A549 (cell line): ENCODE measurements at regions not wholly inside any gene's neighbourhood (a gene's known extent, or its start where the extent isn't known, plus 50 kb on each side); places are given as distances from the start of the nearest gene placed in this dataset.
A peak's percentile ranks its signal among the peaks of the same experiment; 100 is the strongest.

Experiments used
- ATAC-seq, 2 experiments: fragments of 200-7000 bp in 1 of 2; fragments of >200 bp in 1 of 2; cut with Nextera tagmentation in 1 of 2; cut with Tn5 transposase in 1 of 2; 3 replicates each; pipeline versions ENCODE4 v1.8.0 to v1.9.1; 2018 to 2020; ENCODE audit warnings: mild to moderate bottlenecking in 1 of 2, moderate library complexity in 1 of 2
- CTCF ChIA-PET: fragments of 300-600 bp; sonication (Branson Sonifier 250); formaldehyde crosslinking; extraction: SDS; loops from one replicate; lab custom pipeline; 2021; ENCODE audit warnings: antibody characterized with exemption, inconsistent platforms; lab: Yijun Ruan, JAX
- POLR2A ChIA-PET: fragments of 350-600 bp; formaldehyde crosslinking; extraction: SDS; loops from one replicate; lab custom pipeline; 2021; ENCODE audit warnings: antibody characterized with exemption, inconsistent platforms; lab: Yijun Ruan, JAX
- DNase-seq, 2 experiments: peaks; one replicate each; pipeline versions ENCODE4 v3.0.0 to v3.0.0-alpha.2; 2011 to 2016; ENCODE audit warnings: low read depth in 1 of 2, low spot score in 1 of 2
- FAIRE-seq: peaks from 2 replicates; lab custom pipeline; 2011; peaks lifted over from hg19 to GRCh38; lab: Jason Lieb, UNC
- H3K27ac ChIP-seq, 2 experiments: fragments of >200 bp; sonication (Bioruptor Twin); formaldehyde crosslinking; 3 replicates each; pipeline ENCODE4 v1.5.1; 2016 to 2017
- H3K4me1 ChIP-seq: fragments of >200 bp; sonication (Bioruptor Twin); formaldehyde crosslinking; 3 replicates; pipeline ENCODE4 v1.6.1; 2016
- H3K4me2 ChIP-seq: fragments of >200 bp; sonication (Bioruptor Twin); formaldehyde crosslinking; 3 replicates; pipeline ENCODE4 v1.6.1; 2016
- H3K4me3 ChIP-seq: fragments of >200 bp; sonication (Bioruptor Twin); formaldehyde crosslinking; 3 replicates; pipeline ENCODE4 v1.5.1; 2016
- H3K9me3 ChIP-seq: fragments of >200 bp; sonication (Bioruptor Twin); formaldehyde crosslinking; 3 replicates; pipeline ENCODE4 v1.6.1; 2016
- CBX2 ChIP-seq: fragments of 200-600 bp; sonication (generic); IDR thresholded peaks from 2 replicates; pipeline ENCODE4 v1.6.1; 2016; ENCODE audit warnings: low read depth, mild to moderate bottlenecking, borderline replicate concordance
- CHD2 ChIP-seq: fragments of 150-350 bp; IDR thresholded peaks from 2 replicates; pipeline ENCODE4 v1.6.1; 2014; ENCODE audit warnings: low read length; ENCODE audit not compliant: partially characterized antibody
- E2F6 ChIP-seq: IDR thresholded peaks from 2 replicates; pipeline ENCODE4 v1.6.1; 2012; ENCODE audit warnings: low read depth, borderline replicate concordance
- EHF ChIP-seq: fragments of 250-450 bp; sonication (Bioruptor Pico); IDR thresholded peaks from 2 replicates; pipeline ENCODE4 v1.5.0; 2020; ENCODE audit warnings: mild to moderate bottlenecking
- ELK1 ChIP-seq: fragments of 150-350 bp; IDR thresholded peaks from 2 replicates; pipeline ENCODE4 v1.6.1; 2014; ENCODE audit warnings: low read depth, mild to moderate bottlenecking, low read length
- FOSL2 ChIP-seq, 2 experiments: fragments of 450-650 bp in 1 of 2; fragments of >200 bp in 1 of 2; sonication (Bioruptor Twin) in 1 of 2; formaldehyde crosslinking; IDR thresholded peaks; 2 replicates each; pipeline versions ENCODE4 v1.5.0 to v1.6.1; 2016 to 2020; ENCODE audit warnings: mild to moderate bottlenecking in 1 of 2, moderate library complexity in 1 of 2
- FOXS1 ChIP-seq: fragments of 250-450 bp; sonication (Bioruptor Pico); IDR thresholded peaks from 2 replicates; pipeline ENCODE4 v1.5.0; 2020; ENCODE audit warnings: mild to moderate bottlenecking, moderate library complexity
- GATA3 ChIP-seq: IDR thresholded peaks from 2 replicates; pipeline ENCODE4 v1.6.1; 2012; ENCODE audit warnings: borderline replicate concordance
- HDAC2 ChIP-seq: fragments of 200-600 bp; sonication (generic); IDR thresholded peaks from 2 replicates; pipeline ENCODE4 v1.6.1; 2016
- HMGXB4 ChIP-seq: fragments of 250-450 bp; sonication (Bioruptor Pico); IDR thresholded peaks from 2 replicates; pipeline ENCODE4 v1.5.0; 2021; ENCODE audit warnings: mild to moderate bottlenecking, moderate library complexity, borderline replicate concordance
- HOXA7 ChIP-seq: fragments of 250-450 bp; sonication (Bioruptor Pico); IDR thresholded peaks from 2 replicates; pipeline ENCODE4 v1.5.0; 2020; ENCODE audit warnings: mild to moderate bottlenecking, moderate library complexity
- HOXB5 ChIP-seq: fragments of 250-450 bp; sonication (Bioruptor Pico); IDR thresholded peaks from 2 replicates; pipeline ENCODE4 v1.5.0; 2020; ENCODE audit warnings: mild to moderate bottlenecking, moderate library complexity
- KDM1A ChIP-seq: fragments of 200-600 bp; sonication (generic); IDR thresholded peaks from 2 replicates; pipeline ENCODE4 v1.6.1; 2016; ENCODE audit warnings: low read depth, mild to moderate bottlenecking
- MAFK ChIP-seq: fragments of 450-650 bp; IDR thresholded peaks from 2 replicates; pipeline ENCODE4 v1.6.1; 2014; ENCODE audit not compliant: partially characterized antibody
- MAX ChIP-seq: IDR thresholded peaks from 2 replicates; pipeline ENCODE4 v1.6.1; 2012
- NPAS2 ChIP-seq: fragments of 250-450 bp; sonication (Bioruptor Pico); IDR thresholded peaks from 2 replicates; pipeline ENCODE4 v1.8.0; 2022; ENCODE audit warnings: mild to moderate bottlenecking, moderate library complexity, borderline replicate concordance
- NR3C1 ChIP-seq: fragments of >200 bp; sonication (Bioruptor Twin); formaldehyde crosslinking; IDR thresholded peaks from 3 replicates; pipeline ENCODE4 v1.6.1; 2017
- PHF8 ChIP-seq: fragments of 200-600 bp; sonication (generic); IDR thresholded peaks from 2 replicates; pipeline ENCODE4 v1.6.1; 2016; ENCODE audit warnings: low read depth, mild to moderate bottlenecking, antibody characterized with exemption, moderate library complexity, borderline replicate concordance
- POLR2A ChIP-seq: IDR thresholded peaks from 2 replicates; pipeline ENCODE4 v1.6.1; 2012; ENCODE audit warnings: mild to moderate bottlenecking, low read length
- POLR2AphosphoS2 ChIP-seq: conservative IDR thresholded peaks from 2 replicates; pipeline ENCODE4 v1.6.1; 2012; ENCODE audit warnings: low read length, improper control_type of control experiment, inconsistent platforms
- RAD21 ChIP-seq, 2 experiments: fragments of >200 bp in 1 of 2; sonication (Bioruptor Twin) in 1 of 2; formaldehyde crosslinking in 1 of 2; IDR thresholded peaks in 1 of 2; conservative IDR thresholded peaks in 1 of 2; 2 replicates in 1 of 2; 3 replicates in 1 of 2; pipeline ENCODE4 v1.6.1; 2012 to 2018; ENCODE audit warnings: inconsistent platforms in 1 of 2
- RARB ChIP-seq: fragments of 250-450 bp; sonication (Bioruptor Pico); IDR thresholded peaks from 2 replicates; pipeline ENCODE4 v1.8.0; 2021; ENCODE audit warnings: mild to moderate bottlenecking, moderate library complexity
- RFX5 ChIP-seq: fragments of 450-650 bp; IDR thresholded peaks from 2 replicates; pipeline ENCODE4 v1.7.1; 2014; ENCODE audit warnings: antibody characterized with exemption, mild to moderate bottlenecking, moderate library complexity
- SREBF2 ChIP-seq: fragments of 450-650 bp; IDR thresholded peaks from 2 replicates; pipeline ENCODE4 v1.6.1; 2014; ENCODE audit warnings: mild to moderate bottlenecking, moderate library complexity
- TFCP2L1 ChIP-seq: fragments of 250-450 bp; sonication (Bioruptor Pico); IDR thresholded peaks from 2 replicates; pipeline ENCODE4 v1.5.0; 2021; ENCODE audit warnings: mild to moderate bottlenecking
- ZC3H11A ChIP-seq: fragments of 450-650 bp; IDR thresholded peaks from 2 replicates; pipeline ENCODE4 v1.6.1; 2014; ENCODE audit warnings: antibody characterized with exemption, mild to moderate bottlenecking
- ZFP36 ChIP-seq: fragments of 450-650 bp; IDR thresholded peaks from 2 replicates; pipeline ENCODE4 v1.6.1; 2014; ENCODE audit warnings: borderline replicate concordance; ENCODE audit not compliant: partially characterized antibody
- ZNF302 ChIP-seq: fragments of 250-450 bp; sonication (Bioruptor Pico); IDR thresholded peaks from 2 replicates; pipeline ENCODE4 v1.9.0; 2021; ENCODE audit warnings: inconsistent platforms, mild to moderate bottlenecking, moderate library complexity
- WGBS: methylation state at CpG from one replicate; pipeline ENCODE4 v1.1.6; 2017; ENCODE audit errors: missing lambda C conversion rate; 5-methylcytosine and 5-hydroxymethylcytosine counted together

- H3K4me3 ChIP-seq = no peak overlapping the region
- DNase-seq = no peak
- ChIA-PET POLR2A (no interaction called here), CTCF (no interaction called here)
- TF ChIP-seq ZC3H11A = no peak
- TF ChIP-seq MAFK = peak; percentile 57
- H3K4me1 ChIP-seq = no peaks in the 10 kb centered on the region
- no peak for FAIRE-seq
- H3K4me2 ChIP-seq = no peak overlapping the region
- no peaks in the 10 kb centered on the region; the same call in 2 of the 3 replicates for H3K9me3 ChIP-seq
- 59% methylated on average over 5 of the region's 5 CpGs for WGBS
- no peak overlapping the region for H3K27ac ChIP-seq
- ATAC-seq = no peak
These were observed 254.2 kb downstream of the KIF21A start for GRCh38 chr12:39188689-39189088.

GRCh38 chr12:39186744-39187143 is 256.2 kb downstream of the KIF21A start:
- no peak for FAIRE-seq
- ChIA-PET POLR2A (no interaction called here), CTCF (no interaction called here)
- TF ChIP-seq ZC3H11A (no peak), CHD2 (no peak), RARB (no peak), ELK1 (no peak), FOXS1 (CRISPR knock-in tag) (no peak), CBX2 (no peak)
- H3K4me1 ChIP-seq = no peaks in the 10 kb centered on the region
- H3K4me2 ChIP-seq = no peak overlapping the region
- no peak overlapping the region for H3K4me3 ChIP-seq
- no peak for ATAC-seq
- WGBS = 52% methylated on average over 11 of the region's 11 CpGs
- no peak for DNase-seq
- H3K27ac ChIP-seq = no peak overlapping the region
- H3K9me3 ChIP-seq = no peaks in the 10 kb centered on the region; the same call in 2 of the 3 replicates

GRCh38 chr12:39178837-39179236 is 264.1 kb downstream of the KIF21A start:
- ATAC-seq (no peak), DNase-seq (no peak), FAIRE-seq (no peak)
- Histone ChIP-seq H3K4me2 (no peak overlapping the region), H3K4me3 (no peak overlapping the region), H3K9me3 (no peaks in the 10 kb centered on the region), H3K27ac (no peak overlapping the region), H3K4me1 (no peaks in the 10 kb centered on the region)
- WGBS = 5% methylated on average over 1 of the region's 1 CpG
- ChIA-PET POLR2A (no interaction called here), CTCF (no interaction called here)
- no peak for TF ChIP-seq TFCP2L1 (CRISPR knock-in tag)
- no peak for TF ChIP-seq POLR2AphosphoS2
- TF ChIP-seq FOSL2 (IDR thresholded peaks at IDR 0.05) = no peak
- TF ChIP-seq FOSL2 (CRISPR knock-in tag; IDR thresholded peaks at IDR 0.05) = no peak
- TF ChIP-seq PHF8 = no peak
- TF ChIP-seq MAFK = peak; percentile 32
- TF ChIP-seq RAD21 (conservative IDR thresholded peaks at IDR 0.05 in 1 of 2, IDR thresholded peaks at IDR 0.05 in 1 of 2) = no peak
- TF ChIP-seq ZNF302 (CRISPR knock-in tag) = no peak

- H3K4me1 ChIP-seq = no peaks in the 10 kb centered on the region
- no peak overlapping the region for H3K4me3 ChIP-seq
- FAIRE-seq (no peak), ATAC-seq (no peak), DNase-seq (no peak)
- ChIA-PET CTCF (no interaction called here), POLR2A (no interaction called here)
- H3K27ac ChIP-seq = no peak overlapping the region
- no peak overlapping the region for H3K4me2 ChIP-seq
- no peaks in the 10 kb centered on the region for H3K9me3 ChIP-seq
- TF ChIP-seq NPAS2 = no peak
- no peak for TF ChIP-seq FOXS1 (CRISPR knock-in tag)
- no peak for TF ChIP-seq POLR2A
- no peak for TF ChIP-seq E2F6
- no peak for TF ChIP-seq HOXB5 (CRISPR knock-in tag)
- TF ChIP-seq MAX = no peak
- no peak for TF ChIP-seq ZFP36
- no peak for TF ChIP-seq FOSL2 (IDR thresholded peaks at IDR 0.05)
- TF ChIP-seq FOSL2 (CRISPR knock-in tag; IDR thresholded peaks at IDR 0.05) = no peak
- TF ChIP-seq HOXA7 (CRISPR knock-in tag) = no peak
- TF ChIP-seq SREBF2 = no peak
- no peak for TF ChIP-seq ZNF302 (CRISPR knock-in tag)
- TF ChIP-seq KDM1A = no peak
- TF ChIP-seq NR3C1 = no peak
- no peak for TF ChIP-seq EHF (CRISPR knock-in tag)
- no peak for TF ChIP-seq ELK1
- TF ChIP-seq HMGXB4 (CRISPR knock-in tag) = no peak
- no peak for TF ChIP-seq GATA3
- no peak for TF ChIP-seq HDAC2
- TF ChIP-seq RFX5 = no peak
- TF ChIP-seq, all 56 proteins: peak for 0
These were observed 266.6 kb downstream of the KIF21A start for GRCh38 chr12:39176356-39176755.
